HEK293T (cell line): ENCODE measurements at regions not wholly inside any gene's neighbourhood (a gene's known extent, or its start where the extent isn't known, plus 50 kb on each side); places are given as distances from the start of the nearest gene placed in this dataset.

ENCODE experiments used
- ARNT ChIP-seq: fragments of 450-650 bp; IDR thresholded peaks from 2 replicates; pipeline ENCODE4 v1.6.1; 2017; ENCODE audit warnings: mild to moderate bottlenecking
- ELF4 ChIP-seq: fragments of 450-650 bp; IDR thresholded peaks from 2 replicates; pipeline ENCODE4 v1.6.1; 2017; ENCODE audit warnings: antibody characterized with exemption
- FOXA1 ChIP-seq: fragments of 450-650 bp; IDR thresholded peaks from 2 replicates; pipeline ENCODE4 v1.6.1; 2016; ENCODE audit warnings: mild to moderate bottlenecking
- FOXK2 ChIP-seq: fragments of 450-650 bp; IDR thresholded peaks from 2 replicates; pipeline ENCODE4 v1.6.1; 2016; ENCODE audit warnings: mild to moderate bottlenecking
- HDGF ChIP-seq: fragments of 450-650 bp; IDR thresholded peaks from 2 replicates; pipeline ENCODE4 v1.6.1; 2017; ENCODE audit warnings: antibody characterized with exemption, borderline replicate concordance
- LEF1 ChIP-seq: fragments of 450-650 bp; IDR thresholded peaks from 2 replicates; pipeline ENCODE4 v1.6.1; 2017; ENCODE audit warnings: mild to moderate bottlenecking, borderline replicate concordance
- NFRKB ChIP-seq: fragments of 450-650 bp; IDR thresholded peaks from 2 replicates; pipeline ENCODE4 v1.6.1; 2016; ENCODE audit warnings: mild to moderate bottlenecking, moderate library complexity
- SP1 ChIP-seq: fragments of 450-650 bp; IDR thresholded peaks from 2 replicates; pipeline ENCODE4 v1.6.1; 2017
- SUZ12 ChIP-seq: fragments of 450-650 bp; IDR thresholded peaks from 2 replicates; pipeline ENCODE4 v1.6.1; 2016; ENCODE audit warnings: mild to moderate bottlenecking
- TARDBP ChIP-seq: fragments of 450-650 bp; IDR thresholded peaks from 2 replicates; pipeline ENCODE4 v1.6.1; 2016
- ZNF384 ChIP-seq: fragments of 450-650 bp; IDR thresholded peaks from 2 replicates; pipeline ENCODE4 v1.6.1; 2016
- TF ChIP-seq, protein P1 (sequence below): fragments of 450-650 bp; IDR thresholded peaks from 2 replicates; pipeline ENCODE4 v1.6.1; 2016

GRCh38 chr1:78721136-78721535 lies 71.5 kb downstream of the IFI44 start:
- TF ChIP-seq, protein P1, sequence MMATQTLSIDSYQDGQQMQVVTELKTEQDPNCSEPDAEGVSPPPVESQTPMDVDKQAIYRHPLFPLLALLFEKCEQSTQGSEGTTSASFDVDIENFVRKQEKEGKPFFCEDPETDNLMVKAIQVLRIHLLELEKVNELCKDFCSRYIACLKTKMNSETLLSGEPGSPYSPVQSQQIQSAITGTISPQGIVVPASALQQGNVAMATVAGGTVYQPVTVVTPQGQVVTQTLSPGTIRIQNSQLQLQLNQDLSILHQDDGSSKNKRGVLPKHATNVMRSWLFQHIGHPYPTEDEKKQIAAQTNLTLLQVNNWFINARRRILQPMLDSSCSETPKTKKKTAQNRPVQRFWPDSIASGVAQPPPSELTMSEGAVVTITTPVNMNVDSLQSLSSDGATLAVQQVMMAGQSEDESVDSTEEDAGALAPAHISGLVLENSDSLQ: no peak
- TF ChIP-seq ZNF384 (no peak), NFRKB (no peak), SP1 (no peak), LEF1 (no peak), HDGF (no peak), FOXA1 (no peak), TARDBP (no peak), ELF4 (no peak), SUZ12 (no peak), ARNT (no peak), FOXK2 (no peak)
